ENCODE measurements at regions not wholly inside any gene's neighbourhood (a gene's known extent, or its start where the extent isn't known, plus 50 kb on each side); places are given as distances from the start of the nearest gene placed in this dataset.

DNA sequence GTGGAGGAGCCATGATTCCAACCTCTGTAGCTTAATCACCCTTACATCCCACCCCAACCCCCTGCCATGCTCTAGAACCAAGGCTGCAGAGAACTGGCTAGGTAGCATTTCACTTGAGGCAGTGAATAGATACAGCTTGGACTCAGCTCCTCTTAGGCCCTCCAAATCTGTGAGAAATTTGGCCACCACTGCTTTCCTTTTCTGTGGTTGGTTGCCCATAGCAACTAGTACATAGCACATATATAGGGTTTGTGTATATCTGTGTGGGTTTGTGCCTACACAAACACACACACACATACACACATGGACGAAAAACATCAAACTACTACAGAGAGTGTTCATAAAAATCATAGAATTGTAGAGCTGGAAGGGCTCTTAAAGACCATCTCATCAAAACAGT, 52.0 kb upstream of the CCDC160 start:
- no peak for DNase-seq (ENCODE audit: low read depth)
- no peak overlapping the region for H3K4me3 ChIP-seq (ENCODE audit: low read depth, low read length)
- TF ChIP-seq, protein P1, sequence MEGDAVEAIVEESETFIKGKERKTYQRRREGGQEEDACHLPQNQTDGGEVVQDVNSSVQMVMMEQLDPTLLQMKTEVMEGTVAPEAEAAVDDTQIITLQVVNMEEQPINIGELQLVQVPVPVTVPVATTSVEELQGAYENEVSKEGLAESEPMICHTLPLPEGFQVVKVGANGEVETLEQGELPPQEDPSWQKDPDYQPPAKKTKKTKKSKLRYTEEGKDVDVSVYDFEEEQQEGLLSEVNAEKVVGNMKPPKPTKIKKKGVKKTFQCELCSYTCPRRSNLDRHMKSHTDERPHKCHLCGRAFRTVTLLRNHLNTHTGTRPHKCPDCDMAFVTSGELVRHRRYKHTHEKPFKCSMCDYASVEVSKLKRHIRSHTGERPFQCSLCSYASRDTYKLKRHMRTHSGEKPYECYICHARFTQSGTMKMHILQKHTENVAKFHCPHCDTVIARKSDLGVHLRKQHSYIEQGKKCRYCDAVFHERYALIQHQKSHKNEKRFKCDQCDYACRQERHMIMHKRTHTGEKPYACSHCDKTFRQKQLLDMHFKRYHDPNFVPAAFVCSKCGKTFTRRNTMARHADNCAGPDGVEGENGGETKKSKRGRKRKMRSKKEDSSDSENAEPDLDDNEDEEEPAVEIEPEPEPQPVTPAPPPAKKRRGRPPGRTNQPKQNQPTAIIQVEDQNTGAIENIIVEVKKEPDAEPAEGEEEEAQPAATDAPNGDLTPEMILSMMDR (conservative IDR thresholded peaks at IDR 0.05; ENCODE audit: low read depth, low read length): no peak

DNA sequence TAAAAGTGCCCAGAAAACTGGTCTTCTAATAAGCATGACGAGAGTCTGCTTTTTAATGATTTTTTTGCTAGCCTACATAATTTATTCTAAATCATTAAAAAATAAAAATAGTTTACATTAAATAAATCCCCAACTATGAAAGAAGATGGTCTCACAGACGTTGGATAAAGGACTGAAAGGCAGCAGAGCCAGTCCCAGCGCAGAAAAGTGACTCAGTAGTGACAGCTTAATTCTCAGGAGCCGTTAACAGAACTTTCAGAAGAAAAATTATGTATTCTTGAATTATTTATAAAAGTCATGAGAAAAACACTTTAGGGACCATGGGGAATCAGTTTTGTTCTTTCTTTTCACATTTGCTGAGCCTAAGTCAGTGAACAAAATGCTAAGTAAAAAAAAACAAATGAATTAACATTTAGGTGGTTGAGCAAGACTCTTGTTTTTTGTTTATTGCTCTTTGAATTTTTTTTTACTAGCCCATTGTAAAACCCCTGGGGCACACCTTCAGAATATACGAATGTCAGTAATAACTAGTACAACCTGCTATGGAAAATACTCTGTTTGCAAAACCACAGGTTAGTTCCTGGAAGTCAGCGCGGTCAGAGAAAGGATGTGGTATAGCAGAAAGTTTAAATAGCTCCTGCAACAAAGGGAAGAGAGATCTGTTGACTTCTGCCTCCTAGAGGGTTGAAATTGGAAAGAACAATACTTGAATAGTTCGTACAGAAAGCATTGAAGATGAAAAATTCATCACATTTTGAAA, 50.4 kb upstream of the CCDC160 start:
- H3K4me3 ChIP-seq (ENCODE audit: low read depth, low read length): no peak overlapping the region
- TF ChIP-seq, protein P1 (conservative IDR thresholded peaks at IDR 0.05; ENCODE audit: low read depth, low read length): no peak
- DNase-seq (ENCODE audit: low read depth): no peak
